ENCODE measurements at regions not wholly inside any gene's neighbourhood (a gene's known extent, or its start where the extent isn't known, plus 50 kb on each side); places are given as distances from the start of the nearest gene placed in this dataset.

DNA sequence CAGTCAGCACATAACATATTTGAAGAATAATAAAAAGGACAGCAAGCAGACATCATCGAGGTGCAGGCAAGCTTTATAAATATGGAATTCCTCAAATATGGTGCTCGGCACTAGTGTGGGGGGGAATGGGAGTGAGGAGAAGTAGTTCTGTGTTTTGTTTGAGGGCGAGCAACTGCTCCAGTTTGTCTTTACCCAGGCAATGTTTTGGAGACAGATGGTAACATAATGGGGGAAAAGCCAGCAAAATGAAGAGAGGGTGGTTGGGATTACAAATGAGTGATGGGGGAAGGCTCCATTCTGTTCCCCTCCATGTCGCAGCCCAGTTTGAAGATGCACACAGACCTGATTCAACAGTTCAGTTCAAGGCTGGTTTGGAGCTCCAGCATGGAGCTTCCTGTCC, 572.9 kb upstream of the DIPK2B start:
- Histone ChIP-seq H3K18ac (ENCODE audit: low read depth, low read length) (no peak overlapping the region), H3K23ac (ENCODE audit: low read depth, low read length) (peak overlapping the region; percentile 7; the same call in 1 of the 2 replicates), H3K4me1 (ENCODE audit: control insufficient read depth, insufficient read depth, low read length) (peaks cover 6% of the 10 kb centered on the region; the same call in 1 of the 2 replicates), H3K56ac (ENCODE audit: extremely low read depth, insufficient read depth, low read length) (no peak overlapping the region), H3K9me3 (ENCODE audit: control insufficient read depth, insufficient read depth, low read length) (no peaks in the 10 kb centered on the region), H4K8ac (ENCODE audit: low read depth in 2 of 2, low read length in 2 of 2) (peak overlapping the region in 1 of 2 experiments; percentile 10; a peak in 1 of 4 replicates), H3K4me2 (ENCODE audit: low read depth, low read length) (no peak overlapping the region), H2BK5ac (ENCODE audit: low read depth, low read length, poor library complexity, severe bottlenecking) (peak overlapping the region; percentile 81), H3K9ac (ENCODE audit: low read depth, low read length) (no peak overlapping the region), H3K4ac (ENCODE audit: low read depth, low read length) (peak overlapping the region; percentile 41; the same call in 1 of the 2 replicates), H3K79me1 (ENCODE audit: low read depth in 1 of 2, low read length in 2 of 2) (peaks cover 0 to 3% of the 10 kb centered on the region in 2 experiments; a peak in 1 of 4 replicates), H3K4me3 (ENCODE audit: insufficient read depth, low read depth, low read length) (no peak overlapping the region), H4K5ac (ENCODE audit: low read depth, low read length) (no peak overlapping the region), H2BK15ac (ENCODE audit: low read depth, low read length) (no peak overlapping the region), H2AK9ac (replicated peaks; ENCODE audit: low read depth, low read length, poor library complexity) (no peak overlapping the region), H3K27ac (ENCODE audit: insufficient read depth, low read length) (peak overlapping the region; percentile 46), H2AFZ (replicated peaks; ENCODE audit: low read length, poor library complexity) (no peak overlapping the region), H3K27me3 (ENCODE audit: control insufficient read depth, insufficient read depth, low read length) (no peaks in the 10 kb centered on the region; the same call in none of the 2 replicates), H3K36me3 (ENCODE audit: control insufficient read depth, insufficient read depth, low read length) (no peaks in the 10 kb centered on the region; the same call in 1 of the 2 replicates), H4K20me1 (ENCODE audit: insufficient read depth, low read length) (no peaks in the 10 kb centered on the region), H3K14ac (replicated peaks; ENCODE audit: low read depth, low read length) (peak overlapping the region; percentile 4; the same call in 1 of the 2 replicates), H4K91ac (ENCODE audit: insufficient read depth, low read depth, low read length) (peak overlapping the region; percentile 20; the same call in 1 of the 2 replicates), H2AK5ac (ENCODE audit: low read depth, low read length) (peak overlapping the region; percentile 57; the same call in 1 of the 2 replicates), H2BK20ac (ENCODE audit: low read depth, low read length) (peak overlapping the region; percentile 8; the same call in 1 of the 2 replicates), H3K9me1 (ENCODE audit: insufficient read depth, low read length) (0 out of 2 replicates have a peak, but pooled peaks cover 6% of the 10 kb centered on the region), H2BK120ac (ENCODE audit: low read depth, low read length) (peak overlapping the region; percentile 22; the same call in 1 of the 2 replicates)
- ChIA-PET CTCF (interaction anchor here (0.5 to 1.8 kb wide), 2 partner anchors 15 to 1048 kb away, joined by 3 to 6 read pairs; no protein-coding TSS in a partner anchor), POLR2A (ENCODE audit: unreplicated experiment) (no interaction called here)
- ATAC-seq (ENCODE audit: low read depth), result no peak
- intact Hi-C loops (cut with micrococcal nuclease) (loop anchor here (5.0 to 10.0 kb wide), 2 partner anchors 74 to 601 kb away; no protein-coding TSS in a partner anchor), dilution Hi-C loops (cut with HindIII; ENCODE audit: low sequenced_read_pairs, unreplicated experiment) (no loop called here), in situ Hi-C loops (cut with MboI; ENCODE audit: low sequenced_read_pairs) (no loop called here)
- WGBS, 2 experiments (ENCODE audit: extremely low coverage in 2 of 2, insufficient read length in 1 of 2), result 67% methylated on average over 1 of the region's 4 CpGs; no CpG with 5 or more reads in 1 of the 2 experiments
- BruUV-seq (replicated peaks), result no TSS peak
- no peak for DNase-seq
- TF ChIP-seq MXI1 (IDR thresholded peaks at IDR 0.05; ENCODE audit: borderline replicate concordance, low read depth, low read length), result no peak
- TF ChIP-seq FOS (IDR thresholded peaks at IDR 0.05; ENCODE audit: low read depth, low read length), result no peak
- no peak for TF ChIP-seq POLR2A (IDR thresholded peaks at IDR 0.05; ENCODE audit: low read depth, low read length)
- TF ChIP-seq MAZ (IDR thresholded peaks at IDR 0.05; ENCODE audit: borderline replicate concordance, low read depth, low read length), result no peak
- TF ChIP-seq, protein P1, sequence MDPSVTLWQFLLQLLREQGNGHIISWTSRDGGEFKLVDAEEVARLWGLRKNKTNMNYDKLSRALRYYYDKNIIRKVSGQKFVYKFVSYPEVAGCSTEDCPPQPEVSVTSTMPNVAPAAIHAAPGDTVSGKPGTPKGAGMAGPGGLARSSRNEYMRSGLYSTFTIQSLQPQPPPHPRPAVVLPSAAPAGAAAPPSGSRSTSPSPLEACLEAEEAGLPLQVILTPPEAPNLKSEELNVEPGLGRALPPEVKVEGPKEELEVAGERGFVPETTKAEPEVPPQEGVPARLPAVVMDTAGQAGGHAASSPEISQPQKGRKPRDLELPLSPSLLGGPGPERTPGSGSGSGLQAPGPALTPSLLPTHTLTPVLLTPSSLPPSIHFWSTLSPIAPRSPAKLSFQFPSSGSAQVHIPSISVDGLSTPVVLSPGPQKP (IDR thresholded peaks at IDR 0.05; ENCODE audit: borderline replicate concordance, low read depth, low read length), result no peak
- TF ChIP-seq, protein P2, sequence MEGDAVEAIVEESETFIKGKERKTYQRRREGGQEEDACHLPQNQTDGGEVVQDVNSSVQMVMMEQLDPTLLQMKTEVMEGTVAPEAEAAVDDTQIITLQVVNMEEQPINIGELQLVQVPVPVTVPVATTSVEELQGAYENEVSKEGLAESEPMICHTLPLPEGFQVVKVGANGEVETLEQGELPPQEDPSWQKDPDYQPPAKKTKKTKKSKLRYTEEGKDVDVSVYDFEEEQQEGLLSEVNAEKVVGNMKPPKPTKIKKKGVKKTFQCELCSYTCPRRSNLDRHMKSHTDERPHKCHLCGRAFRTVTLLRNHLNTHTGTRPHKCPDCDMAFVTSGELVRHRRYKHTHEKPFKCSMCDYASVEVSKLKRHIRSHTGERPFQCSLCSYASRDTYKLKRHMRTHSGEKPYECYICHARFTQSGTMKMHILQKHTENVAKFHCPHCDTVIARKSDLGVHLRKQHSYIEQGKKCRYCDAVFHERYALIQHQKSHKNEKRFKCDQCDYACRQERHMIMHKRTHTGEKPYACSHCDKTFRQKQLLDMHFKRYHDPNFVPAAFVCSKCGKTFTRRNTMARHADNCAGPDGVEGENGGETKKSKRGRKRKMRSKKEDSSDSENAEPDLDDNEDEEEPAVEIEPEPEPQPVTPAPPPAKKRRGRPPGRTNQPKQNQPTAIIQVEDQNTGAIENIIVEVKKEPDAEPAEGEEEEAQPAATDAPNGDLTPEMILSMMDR (conservative IDR thresholded peaks at IDR 0.05; ENCODE audit: low read depth, low read length), result no peak
- no peak for TF ChIP-seq SMC3 (IDR thresholded peaks at IDR 0.05; ENCODE audit: low read depth, low read length)
- TF ChIP-seq CEBPB (IDR thresholded peaks at IDR 0.05; ENCODE audit: low read depth, low read length), result no peak
- TF ChIP-seq CHD1 (IDR thresholded peaks at IDR 0.05; ENCODE audit: low read depth, low read length), result no peak
- TF ChIP-seq RFX5 (IDR thresholded peaks at IDR 0.05; ENCODE audit: low read depth, low read length), result no peak
- TF ChIP-seq, protein P3, sequence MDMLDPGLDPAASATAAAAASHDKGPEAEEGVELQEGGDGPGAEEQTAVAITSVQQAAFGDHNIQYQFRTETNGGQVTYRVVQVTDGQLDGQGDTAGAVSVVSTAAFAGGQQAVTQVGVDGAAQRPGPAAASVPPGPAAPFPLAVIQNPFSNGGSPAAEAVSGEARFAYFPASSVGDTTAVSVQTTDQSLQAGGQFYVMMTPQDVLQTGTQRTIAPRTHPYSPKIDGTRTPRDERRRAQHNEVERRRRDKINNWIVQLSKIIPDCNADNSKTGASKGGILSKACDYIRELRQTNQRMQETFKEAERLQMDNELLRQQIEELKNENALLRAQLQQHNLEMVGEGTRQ (IDR thresholded peaks at IDR 0.05; ENCODE audit: low read depth, low read length), result no peak
- no peak for TF ChIP-seq RAD21 (IDR thresholded peaks at IDR 0.05; ENCODE audit: low read length)
- no peak for TF ChIP-seq RCOR1 (IDR thresholded peaks at IDR 0.05; ENCODE audit: insufficient replicate concordance, low read length)

All from IMR-90 (cell line).